Ishikawa (cell line): ENCODE measurements at regions not wholly inside any gene's neighbourhood (a gene's known extent, or its start where the extent isn't known, plus 50 kb on each side); places are given as distances from the start of the nearest gene placed in this dataset.

Experiments used
- EGR1 ChIP-seq: IDR thresholded peaks from 2 replicates; pipeline ENCODE4 v1.6.1; 2012
- RAD21 ChIP-seq: IDR thresholded peaks from 2 replicates; pipeline ENCODE4 v1.6.1; 2012; ENCODE audit warnings: low read depth

- TF ChIP-seq EGR1 (no peak), RAD21 (no peak)
These were observed 58.5 kb upstream of the BOC start for GRCh38 chr3:113152849-113153248.
